Glutamatergic neuron (in vitro differentiated cells): ENCODE measurements at regions not wholly inside any gene's neighbourhood (a gene's known extent, or its start where the extent isn't known, plus 50 kb on each side); places are given as distances from the start of the nearest gene placed in this dataset.

Experiments used
- DNase-seq: peaks from one replicate; pipeline ENCODE4 v3.0.0; 2022
- H3K27ac Mint-ChIP-seq: one replicate; pipeline ENCODE4 v1.8.0; 2020; ENCODE audit warnings: mild to moderate bottlenecking, mixed read lengths, inconsistent platforms; ENCODE audit not compliant: unreplicated experiment
- H3K27me3 Mint-ChIP-seq: one replicate; pipeline ENCODE4 v1.8.0; 2020; ENCODE audit warnings: mild to moderate bottlenecking, moderate library complexity, mixed read lengths, inconsistent platforms; ENCODE audit not compliant: unreplicated experiment
- H3K36me3 Mint-ChIP-seq: one replicate; pipeline ENCODE4 v1.8.0; 2020; ENCODE audit warnings: mild to moderate bottlenecking, mixed read lengths, inconsistent platforms; ENCODE audit not compliant: unreplicated experiment
- H3K4me1 Mint-ChIP-seq: one replicate; pipeline ENCODE4 v1.8.0; 2020; ENCODE audit warnings: mild to moderate bottlenecking, low read depth, mixed read lengths, inconsistent platforms; ENCODE audit not compliant: unreplicated experiment
- H3K4me3 Mint-ChIP-seq: one replicate; pipeline ENCODE4 v1.8.0; 2020; ENCODE audit warnings: mild to moderate bottlenecking, mixed read lengths, inconsistent platforms; ENCODE audit not compliant: unreplicated experiment
- H3K9me3 Mint-ChIP-seq: one replicate; pipeline ENCODE4 v1.8.0; 2020; ENCODE audit warnings: mild to moderate bottlenecking, moderate library complexity, mixed read lengths, inconsistent platforms; ENCODE audit not compliant: unreplicated experiment
- TF ChIP-seq, protein P1 (sequence below): fragments of 200-600 bp; sonication (generic); IDR thresholded peaks from one replicate; pipeline ENCODE4 v1.5.0; 2021; ENCODE audit not compliant: partially characterized antibody, unreplicated experiment

DNA sequence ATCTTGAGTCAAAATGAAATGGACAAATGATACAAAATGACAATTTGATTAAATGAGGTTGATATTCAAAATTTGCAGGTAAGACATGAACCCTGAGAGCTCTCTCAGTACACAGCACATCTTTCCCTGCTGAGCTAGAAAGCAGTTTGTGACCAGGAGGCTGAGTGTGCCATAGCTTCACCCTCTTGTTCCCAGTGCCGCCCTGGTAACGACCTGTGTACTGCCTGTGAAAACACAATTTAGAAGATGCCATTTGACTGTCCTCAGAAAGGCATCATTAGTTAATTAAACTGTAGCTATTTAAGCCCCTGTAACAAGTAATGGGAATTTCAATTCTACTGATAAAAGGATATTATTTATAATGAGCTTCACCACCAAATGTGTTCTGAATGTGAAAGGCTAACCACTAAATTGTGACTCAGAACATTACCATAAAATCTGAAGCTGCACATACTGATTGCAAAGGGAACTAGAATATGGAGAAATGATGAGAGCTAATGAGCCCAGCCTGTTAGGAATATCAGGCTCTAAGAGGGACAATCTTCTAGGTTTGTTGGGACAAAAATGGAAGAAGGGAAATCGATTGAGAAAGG lies 212.9 kb upstream of the ARPP21 start:
- TF ChIP-seq, protein P1, sequence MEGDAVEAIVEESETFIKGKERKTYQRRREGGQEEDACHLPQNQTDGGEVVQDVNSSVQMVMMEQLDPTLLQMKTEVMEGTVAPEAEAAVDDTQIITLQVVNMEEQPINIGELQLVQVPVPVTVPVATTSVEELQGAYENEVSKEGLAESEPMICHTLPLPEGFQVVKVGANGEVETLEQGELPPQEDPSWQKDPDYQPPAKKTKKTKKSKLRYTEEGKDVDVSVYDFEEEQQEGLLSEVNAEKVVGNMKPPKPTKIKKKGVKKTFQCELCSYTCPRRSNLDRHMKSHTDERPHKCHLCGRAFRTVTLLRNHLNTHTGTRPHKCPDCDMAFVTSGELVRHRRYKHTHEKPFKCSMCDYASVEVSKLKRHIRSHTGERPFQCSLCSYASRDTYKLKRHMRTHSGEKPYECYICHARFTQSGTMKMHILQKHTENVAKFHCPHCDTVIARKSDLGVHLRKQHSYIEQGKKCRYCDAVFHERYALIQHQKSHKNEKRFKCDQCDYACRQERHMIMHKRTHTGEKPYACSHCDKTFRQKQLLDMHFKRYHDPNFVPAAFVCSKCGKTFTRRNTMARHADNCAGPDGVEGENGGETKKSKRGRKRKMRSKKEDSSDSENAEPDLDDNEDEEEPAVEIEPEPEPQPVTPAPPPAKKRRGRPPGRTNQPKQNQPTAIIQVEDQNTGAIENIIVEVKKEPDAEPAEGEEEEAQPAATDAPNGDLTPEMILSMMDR, result no peak
- Mint-ChIP-seq H3K4me1 (peaks cover 3% of the 10 kb centered on the region), H3K36me3 (no peaks in the 10 kb centered on the region), H3K27ac (no peak overlapping the region), H3K27me3 (peaks cover 1% of the 10 kb centered on the region), H3K9me3 (no peaks in the 10 kb centered on the region), H3K4me3 (no peak overlapping the region)
- no peak for DNase-seq

DNA sequence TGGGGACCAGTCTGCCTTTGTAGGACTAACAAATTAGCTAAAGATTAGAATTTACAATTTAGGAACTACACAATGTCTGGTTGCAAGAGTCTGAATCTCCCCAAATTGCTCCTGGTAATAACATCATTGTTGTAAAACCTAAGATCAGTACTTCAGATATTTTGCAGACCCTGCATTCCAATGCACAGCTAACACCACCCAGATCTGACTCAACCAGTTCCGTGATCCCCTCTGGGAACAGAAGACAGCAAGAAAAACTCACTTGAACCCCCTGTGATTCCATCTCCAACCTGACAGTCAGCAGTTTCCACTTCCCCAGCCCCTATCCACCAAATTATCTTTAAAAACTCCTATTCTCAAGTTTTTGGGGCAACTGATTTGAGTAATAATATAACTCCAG lies 201.9 kb upstream of the ARPP21 start:
- no peak overlapping the region for H3K27ac Mint-ChIP-seq
- H3K9me3 Mint-ChIP-seq, result no peaks in the 10 kb centered on the region
- DNase-seq, result no peak

DNA sequence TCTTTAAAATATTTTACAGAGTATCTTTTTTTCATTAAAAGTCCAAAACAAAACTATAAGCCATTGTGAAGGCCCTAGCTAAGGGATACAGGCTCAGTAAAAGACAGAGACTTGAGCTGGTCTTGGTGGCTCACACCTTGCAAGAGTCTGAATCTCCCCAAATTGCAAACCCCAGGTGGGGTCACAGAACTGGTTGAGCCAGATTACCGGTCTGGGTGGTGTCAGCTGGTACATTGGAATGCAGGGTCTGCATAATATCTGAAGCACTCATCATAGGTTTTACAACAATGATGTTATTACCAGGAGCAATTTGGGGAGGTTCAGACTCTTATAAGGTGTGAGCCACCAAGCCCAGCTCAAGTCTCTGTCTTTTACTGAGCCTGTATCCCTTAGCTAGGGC lies 201.2 kb upstream of the ARPP21 start:
- H3K27ac Mint-ChIP-seq, result no peak overlapping the region
- H3K4me1 Mint-ChIP-seq, result no peaks in the 10 kb centered on the region
- DNase-seq, result no peak
- no peaks in the 10 kb centered on the region for H3K27me3 Mint-ChIP-seq
- H3K9me3 Mint-ChIP-seq, result no peaks in the 10 kb centered on the region
- no peaks in the 10 kb centered on the region for H3K36me3 Mint-ChIP-seq
- TF ChIP-seq, protein P1, result no peak
- no peak overlapping the region for H3K4me3 Mint-ChIP-seq

More for the DNA sequence above, 201.9 kb upstream of the ARPP21 start:
- no peaks in the 10 kb centered on the region for H3K36me3 Mint-ChIP-seq
- no peaks in the 10 kb centered on the region for H3K27me3 Mint-ChIP-seq
- TF ChIP-seq, protein P1, result no peak
- no peak overlapping the region for H3K4me3 Mint-ChIP-seq
- H3K4me1 Mint-ChIP-seq, result no peaks in the 10 kb centered on the region

DNA sequence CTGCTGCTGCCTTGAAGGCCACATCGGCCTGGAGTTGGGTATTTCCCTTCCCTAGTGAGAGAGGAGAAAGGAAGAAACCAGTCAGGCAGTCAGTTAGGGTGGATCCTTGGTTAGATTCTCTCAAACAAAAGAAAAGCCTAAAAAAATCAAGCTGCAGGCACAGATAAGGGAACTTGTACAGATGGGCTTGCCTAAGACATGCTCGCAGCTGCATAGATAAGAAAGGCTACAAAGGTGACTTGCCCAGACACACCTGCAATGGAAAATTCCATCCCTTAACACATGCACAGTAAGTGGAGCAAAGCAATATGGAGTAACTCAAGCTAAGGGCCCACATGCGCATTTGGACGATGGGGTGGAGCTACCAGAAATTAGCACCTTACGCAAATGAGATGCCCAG lies 199.7 kb upstream of the ARPP21 start:
- no peak for DNase-seq
- H3K27me3 Mint-ChIP-seq, result no peaks in the 10 kb centered on the region
- no peaks in the 10 kb centered on the region for H3K4me1 Mint-ChIP-seq
- TF ChIP-seq, protein P1, result no peak
- no peak overlapping the region for H3K27ac Mint-ChIP-seq
- H3K4me3 Mint-ChIP-seq, result no peak overlapping the region
- no peaks in the 10 kb centered on the region for H3K9me3 Mint-ChIP-seq
- no peaks in the 10 kb centered on the region for H3K36me3 Mint-ChIP-seq

DNA sequence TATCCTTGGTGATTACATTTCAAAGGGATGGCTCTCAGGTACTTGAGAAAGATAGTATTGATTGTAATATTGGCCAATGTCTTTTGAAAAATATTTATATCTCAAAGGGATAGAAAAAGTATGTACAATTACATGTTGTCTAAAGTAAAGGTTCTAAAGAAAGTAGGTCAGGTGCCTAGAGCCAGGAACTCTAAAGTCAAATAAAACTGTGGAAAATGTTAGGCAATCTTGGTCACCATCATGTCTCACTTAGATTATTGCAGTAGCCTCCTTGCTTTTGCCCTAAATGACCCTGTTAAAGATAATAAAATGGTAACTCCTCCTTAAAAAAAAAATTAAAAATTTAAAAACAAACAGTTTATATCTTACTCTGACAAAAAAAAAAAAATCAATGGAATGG lies 198.5 kb upstream of the ARPP21 start:
- DNase-seq, result no peak
- Mint-ChIP-seq H3K9me3 (no peaks in the 10 kb centered on the region), H3K4me3 (no peak overlapping the region), H3K27me3 (no peaks in the 10 kb centered on the region), H3K27ac (no peak overlapping the region), H3K4me1 (no peaks in the 10 kb centered on the region), H3K36me3 (no peaks in the 10 kb centered on the region)
- TF ChIP-seq, protein P1, result no peak
